Left ventricle myocardium inferior (tissue), 1 donor: ENCODE measurements at regions not wholly inside any gene's neighbourhood (a gene's known extent, or its start where the extent isn't known, plus 50 kb on each side); places are given as distances from the start of the nearest gene placed in this dataset.

Experiments used
- DNase-seq: peaks from one replicate; pipeline ENCODE4 v3.0.0-alpha.2; 2020
- H3K27ac ChIP-seq: fragments of 200-600 bp; replicated peaks from 2 replicates; pipeline ENCODE4 v1.8.0; 2021
- H3K27me3 ChIP-seq: fragments of 200-600 bp; 2 replicates; pipeline ENCODE4 v1.8.0; 2021; ENCODE audit warnings: low read depth
- H3K36me3 ChIP-seq: fragments of 200-600 bp; 2 replicates; pipeline ENCODE4 v1.8.0; 2021
- H3K4me1 ChIP-seq: fragments of 200-600 bp; 2 replicates; pipeline ENCODE4 v1.8.0; 2021
- H3K4me3 ChIP-seq: fragments of 200-600 bp; 2 replicates; pipeline ENCODE4 v1.8.0; 2021; ENCODE audit warnings: mild to moderate bottlenecking, moderate library complexity
- H3K9me3 ChIP-seq: fragments of 200-600 bp; replicated peaks from 2 replicates; pipeline ENCODE4 v1.8.0; 2021
- intact Hi-C: fragments of 100-400 bp; cut with micrococcal nuclease; formaldehyde crosslinking; loops from one replicate; pipeline ENCODE4 v1.11.0; 2022
- TF ChIP-seq, protein P1 (sequence below): fragments of 200-600 bp; IDR thresholded peaks from 2 replicates; pipeline ENCODE4 v1.8.0; 2021; ENCODE audit warnings: antibody characterized with exemption, mild to moderate bottlenecking, borderline replicate concordance
- donor health status: DM: no; HTN: yes; CAD: no; lungs with severe emphysema.

DNA sequence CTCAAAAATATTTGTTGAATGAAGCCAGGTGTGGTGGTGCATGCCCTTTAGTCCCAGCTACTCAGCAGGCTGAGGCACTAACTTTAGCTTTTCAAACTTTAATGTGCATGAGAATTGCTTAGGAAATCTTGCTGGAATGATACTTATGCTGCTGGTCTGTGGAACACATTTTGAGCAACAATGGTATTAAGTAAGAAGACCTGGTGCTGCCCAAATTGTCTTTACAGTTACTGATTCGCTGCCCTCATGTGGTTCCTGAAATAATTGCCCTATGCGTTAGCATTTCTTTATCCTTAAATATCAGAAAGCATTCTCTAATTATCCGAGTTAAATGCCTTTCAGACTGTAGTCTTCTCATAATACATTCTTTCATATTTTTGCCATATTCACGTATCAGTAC lies 76.0 kb upstream of the SESTD1 start:
- intact Hi-C loops: loop anchor here (10.0 kb wide), 1 partner anchor 116 kb away; no protein-coding TSS in a partner anchor
- Histone ChIP-seq H3K27me3 (no peaks in the 10 kb centered on the region), H3K9me3 (no peaks in the 10 kb centered on the region), H3K4me3 (no peak overlapping the region), H3K4me1 (peaks cover 21% of the 10 kb centered on the region), H3K27ac (no peak overlapping the region), H3K36me3 (no peaks in the 10 kb centered on the region)
- TF ChIP-seq, protein P1, sequence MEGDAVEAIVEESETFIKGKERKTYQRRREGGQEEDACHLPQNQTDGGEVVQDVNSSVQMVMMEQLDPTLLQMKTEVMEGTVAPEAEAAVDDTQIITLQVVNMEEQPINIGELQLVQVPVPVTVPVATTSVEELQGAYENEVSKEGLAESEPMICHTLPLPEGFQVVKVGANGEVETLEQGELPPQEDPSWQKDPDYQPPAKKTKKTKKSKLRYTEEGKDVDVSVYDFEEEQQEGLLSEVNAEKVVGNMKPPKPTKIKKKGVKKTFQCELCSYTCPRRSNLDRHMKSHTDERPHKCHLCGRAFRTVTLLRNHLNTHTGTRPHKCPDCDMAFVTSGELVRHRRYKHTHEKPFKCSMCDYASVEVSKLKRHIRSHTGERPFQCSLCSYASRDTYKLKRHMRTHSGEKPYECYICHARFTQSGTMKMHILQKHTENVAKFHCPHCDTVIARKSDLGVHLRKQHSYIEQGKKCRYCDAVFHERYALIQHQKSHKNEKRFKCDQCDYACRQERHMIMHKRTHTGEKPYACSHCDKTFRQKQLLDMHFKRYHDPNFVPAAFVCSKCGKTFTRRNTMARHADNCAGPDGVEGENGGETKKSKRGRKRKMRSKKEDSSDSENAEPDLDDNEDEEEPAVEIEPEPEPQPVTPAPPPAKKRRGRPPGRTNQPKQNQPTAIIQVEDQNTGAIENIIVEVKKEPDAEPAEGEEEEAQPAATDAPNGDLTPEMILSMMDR: peak; percentile 49
- DNase-seq: no peak

DNA sequence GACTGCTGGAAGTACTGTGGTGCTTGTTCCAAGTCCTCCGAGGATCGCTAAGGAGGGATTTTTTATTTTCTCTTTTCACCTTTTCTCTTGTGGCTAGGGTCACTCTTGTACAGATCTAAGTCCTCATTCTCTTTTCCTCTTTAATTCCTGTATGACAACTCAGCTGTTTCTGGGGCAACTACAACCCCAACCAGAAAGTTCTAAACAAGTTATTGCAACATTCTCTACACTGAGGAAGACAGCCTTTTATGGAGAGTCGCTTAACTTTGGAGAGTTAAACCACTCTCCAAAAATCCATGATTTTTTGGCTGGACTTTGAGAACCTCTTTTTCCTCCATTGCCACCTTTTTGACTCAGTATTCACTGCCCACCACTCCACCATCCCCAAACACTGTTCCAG lies 74.0 kb upstream of the SESTD1 start:
- H3K36me3 ChIP-seq: no peaks in the 10 kb centered on the region
- intact Hi-C loops: no loop called here
- no peaks in the 10 kb centered on the region for H3K9me3 ChIP-seq

GRCh38 chr2:179336782-179337534 lies 72.3 kb upstream of the SESTD1 start:
- DNase-seq: peak; percentile 11
- peaks cover 10% of the 10 kb centered on the region for H3K4me1 ChIP-seq
- no peak overlapping the region for H3K4me3 ChIP-seq
- TF ChIP-seq, protein P1: no peak
- peaks cover 5% of the 10 kb centered on the region for H3K27me3 ChIP-seq
- no peak overlapping the region for H3K27ac ChIP-seq
- no peaks in the 10 kb centered on the region for H3K9me3 ChIP-seq
- intact Hi-C loops: no loop called here
- H3K36me3 ChIP-seq: no peaks in the 10 kb centered on the region

More for the DNA sequence above, 74.0 kb upstream of the SESTD1 start:
- TF ChIP-seq, protein P1: no peak
- H3K4me3 ChIP-seq: no peak overlapping the region
- no peak overlapping the region for H3K27ac ChIP-seq
- peaks cover 10% of the 10 kb centered on the region for H3K4me1 ChIP-seq
- no peak for DNase-seq
- peaks cover 5% of the 10 kb centered on the region for H3K27me3 ChIP-seq

- intact Hi-C loops: no loop called here
- Histone ChIP-seq H3K27me3 (peaks cover 5% of the 10 kb centered on the region), H3K36me3 (no peaks in the 10 kb centered on the region), H3K9me3 (peaks cover 11% of the 10 kb centered on the region), H3K27ac (no peak overlapping the region), H3K4me3 (no peak overlapping the region), H3K4me1 (peaks cover 3% of the 10 kb centered on the region)
- TF ChIP-seq, protein P1: no peak
- DNase-seq: no peak
Measured at GRCh38 chr2:179335732-179336131, 71.1 kb upstream of the SESTD1 start.

GRCh38 chr2:179332903-179333302 lies 68.3 kb upstream of the SESTD1 start:
- TF ChIP-seq, protein P1: no peak
- Histone ChIP-seq H3K27me3 (peaks cover 5% of the 10 kb centered on the region), H3K9me3 (peaks cover 19% of the 10 kb centered on the region), H3K4me1 (peaks cover 3% of the 10 kb centered on the region), H3K36me3 (no peaks in the 10 kb centered on the region), H3K4me3 (no peak overlapping the region), H3K27ac (no peak overlapping the region)
- DNase-seq: no peak
- intact Hi-C loops: no loop called here
